GM19452 (cell line): ENCODE measurements at regions not wholly inside any gene's neighbourhood (a gene's known extent, or its start where the extent isn't known, plus 50 kb on each side); places are given as distances from the start of the nearest gene placed in this dataset.
"Not testable (repeated sequence)": the region's sequence is repeated elsewhere in the genome, so short reads cannot be mapped to it uniquely, and the experiment has no call there.

Experiments used
- ATAC-seq: cut with Tn5 transposase; IDR thresholded peaks from one replicate; pipeline ENCODE4 v1.9.1; 2021; ENCODE audit not compliant: unreplicated experiment

- ATAC-seq = no peak
These were observed 139.9 kb upstream of the G2E3 start for GRCh38 chr14:30419037-30419436.

DNA sequence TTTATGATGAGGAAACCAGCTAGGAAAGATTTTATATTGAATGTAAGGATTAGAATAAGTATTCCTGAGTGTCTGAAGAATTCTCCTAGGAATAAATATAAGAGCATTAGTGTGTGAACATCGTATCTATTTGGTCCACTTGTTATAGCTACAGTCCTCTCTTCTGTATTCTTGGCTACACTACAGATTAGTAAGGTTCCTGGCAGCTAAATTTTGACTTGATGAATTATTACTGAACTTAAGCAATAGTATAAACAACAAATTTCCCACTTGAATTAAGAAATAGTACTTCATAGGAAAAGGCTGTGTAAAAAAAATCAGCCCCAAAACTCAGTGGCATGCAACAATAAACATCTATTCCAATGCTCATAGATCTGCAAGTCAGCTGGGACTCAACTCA is 138.4 kb upstream of the G2E3 start:
- no peak for ATAC-seq

DNA sequence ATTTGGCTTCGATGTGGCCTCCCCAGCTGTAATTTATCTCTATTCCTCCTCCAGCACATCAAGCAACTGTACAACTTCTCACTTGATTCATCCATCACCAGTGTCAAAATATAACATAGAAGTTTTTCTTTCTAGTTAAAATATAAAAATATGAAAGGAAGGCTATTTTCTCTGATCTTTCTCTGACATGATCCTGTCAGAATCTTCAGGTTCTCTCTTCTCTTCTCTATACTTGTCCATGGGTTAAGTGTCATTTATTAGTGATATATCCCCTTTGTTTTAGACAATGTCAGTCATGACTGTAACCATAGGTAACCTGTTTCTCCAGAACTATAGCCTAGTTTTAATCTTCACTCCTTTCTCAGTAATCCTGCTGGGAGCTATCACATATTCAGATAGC is 132.5 kb upstream of the G2E3 start:
- no peak for ATAC-seq

DNA sequence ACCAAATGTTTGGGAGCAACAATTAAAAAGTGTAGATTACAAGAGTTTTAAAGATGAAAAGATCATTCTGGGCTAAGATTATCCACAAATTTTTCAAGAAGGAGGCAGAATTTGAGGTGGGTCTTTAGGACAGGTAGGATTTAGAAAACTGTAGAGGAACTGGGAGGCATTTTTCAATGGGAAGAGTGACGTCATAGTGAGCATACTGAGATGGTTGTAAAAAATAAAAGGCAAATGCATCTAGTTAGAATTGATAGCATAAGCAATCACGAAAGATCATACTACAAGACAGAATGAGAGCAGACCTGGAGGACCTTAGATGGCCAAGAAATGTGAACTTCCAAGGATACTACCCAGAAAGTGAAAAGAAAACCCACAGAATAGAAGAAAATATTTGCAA is 131.6 kb upstream of the G2E3 start:
- ATAC-seq = no peak

- no peak for ATAC-seq
These were observed 131.1 kb upstream of the G2E3 start for GRCh38 chr14:30427846-30428245.

DNA sequence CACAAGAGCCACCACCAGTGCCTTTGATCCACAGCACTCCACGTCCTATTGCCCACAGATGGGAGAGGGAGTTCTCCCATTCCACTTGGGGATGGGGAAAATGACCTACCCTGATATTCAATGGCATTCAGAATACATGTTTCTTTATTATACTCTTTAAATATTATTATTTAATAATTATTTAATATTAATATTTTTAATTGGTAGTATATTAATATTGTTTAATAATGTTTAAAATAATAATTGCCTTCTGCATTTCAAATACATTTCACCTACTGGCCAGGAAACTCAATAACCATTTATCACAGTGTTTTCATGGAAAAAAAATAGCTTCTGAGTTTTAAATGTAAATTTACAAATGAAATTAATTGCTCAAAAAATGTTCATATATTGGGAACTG is 127.4 kb upstream of the G2E3 start:
- no peak for ATAC-seq

- ATAC-seq = no peak
These were observed 118.0 kb upstream of the G2E3 start for GRCh38 chr14:30440961-30441360.

- no peak for ATAC-seq
These were observed 115.5 kb upstream of the G2E3 start for GRCh38 chr14:30443368-30444007.

GRCh38 chr14:30444451-30444850 is 114.5 kb upstream of the G2E3 start:
- ATAC-seq = no peak

DNA sequence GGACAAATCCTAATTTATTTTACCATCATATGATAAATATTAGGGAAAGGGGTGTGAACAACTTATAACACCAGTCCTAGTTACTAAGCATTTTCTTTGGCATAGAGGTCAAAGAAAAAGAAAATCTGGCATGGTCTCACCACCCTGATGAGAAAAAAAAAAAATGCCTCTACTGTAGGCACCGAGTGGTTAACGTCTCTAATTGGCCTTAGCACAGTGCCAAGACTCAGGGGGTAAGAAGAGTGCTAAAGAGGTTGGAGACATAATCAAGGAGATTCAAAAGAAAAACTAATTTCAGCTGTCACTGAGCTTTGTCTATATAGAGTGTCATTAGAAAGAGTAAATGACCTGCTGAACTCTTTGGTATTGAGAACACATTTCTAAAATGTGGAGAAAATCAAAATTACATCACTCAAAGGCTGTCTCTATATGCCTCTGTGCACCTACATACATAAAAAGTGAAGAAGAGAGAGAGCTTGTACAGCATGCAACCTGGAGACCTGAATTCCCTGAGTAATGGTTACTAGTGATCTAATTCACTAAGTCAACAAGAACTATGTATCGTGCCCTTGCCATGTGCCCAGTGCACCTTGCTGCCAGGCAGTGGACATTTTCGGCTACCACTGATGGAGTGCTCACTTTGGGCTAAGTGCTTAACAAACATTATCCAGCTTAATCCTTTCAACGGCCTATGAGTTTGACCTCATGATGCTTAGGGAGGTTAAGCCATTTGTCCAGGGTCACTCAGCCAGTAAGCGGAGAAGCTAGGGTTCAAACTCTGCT is 113.8 kb upstream of the G2E3 start:
- no peak for ATAC-seq

GRCh38 chr14:30445852-30446251 is 113.1 kb upstream of the G2E3 start:
- ATAC-seq = no peak

DNA sequence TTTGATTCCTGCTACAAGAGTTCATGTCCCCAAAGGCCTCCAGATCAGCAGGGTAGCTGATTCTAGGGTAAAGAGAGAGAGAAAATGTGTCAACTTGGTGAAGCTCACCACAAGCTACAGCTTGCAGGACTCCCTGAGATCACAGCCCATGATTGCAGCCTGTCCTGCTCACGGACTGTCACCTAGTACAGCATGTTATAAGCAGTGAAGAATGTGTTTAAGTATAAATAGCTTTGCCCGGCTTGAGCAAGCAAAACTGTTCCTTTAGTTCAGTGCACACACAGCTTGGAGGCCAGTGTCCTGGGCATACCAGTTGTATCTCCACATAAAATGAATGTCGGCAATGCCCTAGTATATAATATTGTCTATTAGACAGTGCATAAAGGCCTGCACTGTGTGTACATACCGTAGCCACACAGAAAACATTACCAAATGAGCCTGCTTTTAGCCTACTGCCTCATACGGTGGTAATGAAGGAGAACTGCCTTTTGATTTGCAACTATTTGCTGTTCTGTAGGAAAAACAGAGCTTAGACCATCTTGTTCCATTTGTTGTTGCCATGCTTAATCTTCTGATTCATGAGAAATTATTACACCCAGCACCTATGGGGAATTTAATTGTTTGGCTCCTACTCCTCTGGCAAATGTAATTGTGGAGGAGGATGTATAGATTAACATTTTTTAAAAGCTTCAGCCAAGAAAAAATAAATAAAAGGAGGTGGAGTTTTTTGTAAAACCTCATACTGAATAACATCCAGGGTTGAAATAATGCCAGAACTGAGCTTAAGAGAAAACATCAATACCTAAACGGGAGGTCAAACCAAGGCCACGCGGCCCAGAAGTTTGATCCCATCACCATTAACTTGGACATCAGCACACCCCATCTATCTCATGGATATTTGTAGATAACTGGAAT is 108.1 kb upstream of the G2E3 start:
- no peak for ATAC-seq

DNA sequence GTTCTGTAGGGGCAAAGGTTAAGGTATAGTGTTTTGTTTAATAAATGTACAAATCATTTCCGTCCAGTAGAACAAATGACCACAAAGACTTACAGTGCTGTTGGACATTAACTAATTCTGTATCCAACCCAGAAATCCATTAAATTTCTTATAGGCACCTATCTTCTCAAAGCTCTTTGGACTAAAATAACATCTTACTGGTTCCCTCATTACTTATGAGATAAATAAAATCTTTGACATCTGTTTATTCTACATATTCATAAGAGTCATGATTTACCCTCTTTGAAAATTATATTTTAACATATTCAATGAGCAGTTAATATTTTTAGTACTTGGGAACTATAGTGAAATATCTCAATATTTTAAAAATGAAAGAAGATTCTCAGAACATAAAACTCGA is 102.7 kb upstream of the G2E3 start:
- no peak for ATAC-seq

- ATAC-seq = no peak
These were observed 96.6 kb upstream of the G2E3 start for GRCh38 chr14:30462358-30462757.

DNA sequence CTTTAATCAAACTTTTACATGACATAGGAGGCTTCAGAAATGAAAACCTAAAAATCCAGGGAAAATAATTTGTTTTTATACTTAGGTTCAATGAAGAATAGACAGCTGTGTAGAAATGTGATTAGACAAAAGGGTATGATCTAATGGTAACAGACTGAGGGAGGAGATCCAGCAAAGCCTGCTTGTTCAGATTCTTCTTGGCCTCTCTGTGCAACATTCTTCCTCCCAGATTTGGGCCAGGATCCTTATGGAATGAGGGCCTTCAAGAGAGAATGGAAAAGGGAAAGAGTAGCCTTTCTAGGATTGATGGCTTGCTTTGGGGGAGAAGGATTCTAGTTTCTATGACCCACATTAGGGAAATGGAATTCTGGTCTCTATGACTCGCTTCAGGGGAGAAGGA is 94.5 kb upstream of the G2E3 start:
- ATAC-seq = no peak

- no peak for ATAC-seq
These were observed 90.6 kb upstream of the G2E3 start for GRCh38 chr14:30468354-30468753.

DNA sequence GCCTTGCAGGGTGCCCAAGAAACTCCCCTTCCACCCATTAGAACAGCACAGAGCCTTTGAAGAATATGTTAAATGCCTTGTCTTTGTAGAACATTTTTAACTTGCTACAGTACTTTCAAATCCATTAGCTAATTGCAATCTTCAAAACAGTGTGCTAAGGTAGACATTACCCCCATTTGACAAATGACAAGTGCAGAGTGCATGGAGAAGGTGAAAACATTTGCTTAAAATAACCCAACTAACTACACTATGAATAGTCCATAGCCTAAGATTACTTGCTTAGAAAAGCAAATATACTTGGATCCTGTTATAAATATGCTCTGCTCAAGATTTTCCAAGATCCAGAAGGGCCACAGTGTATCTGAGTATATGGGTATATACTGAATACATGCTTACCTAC is 87.0 kb upstream of the G2E3 start:
- no peak for ATAC-seq

DNA sequence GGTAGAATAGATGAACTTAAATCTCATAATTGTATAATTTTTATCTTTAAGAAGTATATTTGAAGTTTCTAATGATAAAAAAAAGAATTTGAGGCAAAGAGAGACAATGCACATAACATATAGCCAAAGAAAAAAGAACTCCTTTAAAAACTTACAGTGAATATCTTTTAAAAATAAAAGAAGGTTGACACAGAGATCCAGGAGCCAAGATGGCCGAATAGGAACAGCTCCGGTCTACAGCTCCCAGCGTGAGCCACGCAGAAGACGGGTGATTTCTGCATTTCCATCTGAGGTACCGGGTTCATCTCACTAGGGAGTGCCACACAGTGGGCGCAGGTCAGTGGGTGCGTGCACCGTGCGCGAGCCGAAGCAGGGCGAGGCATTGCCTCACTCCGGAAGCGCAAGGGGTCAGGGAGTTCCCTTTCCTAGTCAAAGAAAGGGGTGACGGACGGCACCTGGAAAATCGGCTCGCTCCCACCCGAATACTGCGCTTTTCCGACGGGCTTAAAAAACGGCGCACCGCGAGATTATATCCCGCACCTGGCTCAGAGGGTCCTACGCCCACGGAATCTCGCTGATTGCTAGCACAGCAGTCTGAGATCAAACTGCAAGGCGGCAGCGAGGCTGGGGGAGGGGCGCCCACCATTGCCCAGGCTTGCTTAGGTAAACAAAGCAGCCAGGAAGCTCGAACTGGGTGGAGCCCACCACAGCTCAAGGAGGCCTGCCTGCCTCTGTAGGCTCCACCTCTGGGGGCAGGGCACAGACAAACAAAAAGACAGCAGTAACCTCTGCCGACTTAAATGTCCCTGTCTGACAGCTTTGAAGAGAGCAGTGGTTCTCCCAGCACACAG is 84.9 kb upstream of the G2E3 start:
- not testable (repeated sequence) for ATAC-seq

DNA sequence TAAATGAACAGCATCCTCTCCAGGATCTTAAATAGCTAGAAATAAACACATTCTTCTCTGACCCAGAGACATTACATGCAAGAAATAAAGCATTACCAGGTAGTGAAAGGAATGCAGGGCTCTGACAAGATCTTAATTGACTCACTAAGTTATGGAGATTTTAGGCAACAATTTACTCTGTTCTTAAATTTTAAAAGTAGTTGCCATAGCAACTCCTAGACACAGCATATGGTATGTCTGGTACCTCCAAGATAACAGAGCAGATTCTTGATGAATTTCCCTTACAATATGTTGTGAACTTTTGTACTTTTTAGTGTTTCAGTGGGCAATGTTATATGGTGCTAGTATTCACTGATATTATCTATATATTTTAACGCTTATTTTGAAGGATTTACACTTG is 76.7 kb upstream of the G2E3 start:
- ATAC-seq = no peak

GRCh38 chr14:30484201-30484600 is 74.8 kb upstream of the G2E3 start:
- ATAC-seq = no peak

DNA sequence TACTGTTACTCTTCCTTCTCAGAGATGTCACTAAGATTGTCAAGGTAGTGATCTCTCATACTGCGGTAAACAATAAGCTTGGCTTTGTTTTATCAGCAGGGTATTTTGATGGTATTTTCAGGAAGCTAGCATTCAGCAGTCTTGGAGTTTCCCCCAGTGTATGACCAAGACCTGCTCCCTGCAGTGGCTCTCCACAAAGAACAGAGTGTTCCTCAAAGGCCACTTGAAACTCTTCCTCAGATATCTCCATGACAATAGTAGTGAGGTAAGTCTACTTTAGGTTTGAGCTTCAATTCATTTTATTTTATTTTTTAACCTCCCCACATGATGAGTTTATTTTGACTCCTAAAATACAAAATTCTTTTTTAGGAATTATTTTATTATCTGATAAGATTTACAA is 74.0 kb upstream of the G2E3 start:
- no peak for ATAC-seq
